PC-9 (cell line): ENCODE measurements at regions not wholly inside any gene's neighbourhood (a gene's known extent, or its start where the extent isn't known, plus 50 kb on each side); places are given as distances from the start of the nearest gene placed in this dataset.

Source experiments
- BruUV-seq: library from RNA; stranded (reverse); fragments of 400-500 nt; replicated peaks from 2 replicates; lab custom pipeline; 2021; lab: Mats Ljungman, UMichigan
- CTCF ChIA-PET: fragments of 300-600 bp; sonication (Branson Sonifier 250); formaldehyde crosslinking; loops from one replicate; lab custom pipeline; 2022; ENCODE audit warnings: antibody characterized with exemption; lab: Charles Lee
- POLR2A ChIA-PET: fragments of 300-600 bp; sonication (Branson Sonifier 250); formaldehyde crosslinking; loops from one replicate; lab custom pipeline; 2022; ENCODE audit warnings: antibody characterized with exemption; ENCODE audit not compliant: unreplicated experiment; lab: Charles Lee
- DNase-seq, 2 experiments: peaks; one replicate each; pipeline versions ENCODE4 v3.0.0 to v3.0.0-alpha.2; 2015 to 2022; ENCODE audit warnings: mixed read lengths in 1 of 2
- H2AFZ ChIP-seq: fragments of 200-600 bp; sonication (generic); 2 replicates; pipeline ENCODE4 v1.8.1; 2017; ENCODE audit warnings: antibody characterized with exemption
- H3F3A ChIP-seq: fragments of 200-600 bp; sonication (generic); 2 replicates; pipeline ENCODE4 v1.8.1; 2017; ENCODE audit warnings: antibody characterized with exemption, mild to moderate bottlenecking, low read depth; ENCODE audit not compliant: insufficient read depth
- H3K27ac ChIP-seq: fragments of 200-600 bp; sonication (generic); 2 replicates; pipeline ENCODE4 v1.6.1; 2016; ENCODE audit warnings: mixed run types
- H3K27me3 ChIP-seq: fragments of 200-600 bp; sonication (generic); 2 replicates; pipeline ENCODE4 v1.6.1; 2016; ENCODE audit warnings: low read depth, mixed run types; ENCODE audit not compliant: insufficient read depth
- H3K36me3 ChIP-seq: fragments of 200-600 bp; sonication (generic); 2 replicates; pipeline ENCODE4 v1.6.1; 2016; ENCODE audit warnings: low read depth, mixed run types
- H3K4me1 ChIP-seq: fragments of 200-600 bp; sonication (generic); replicated peaks from 2 replicates; pipeline ENCODE4 v1.6.1; 2016; ENCODE audit warnings: mixed run types; ENCODE audit not compliant: insufficient read depth
- H3K4me2 ChIP-seq: fragments of 200-600 bp; sonication (generic); 2 replicates; pipeline ENCODE4 v1.6.1; 2017; ENCODE audit warnings: mixed run types
- H3K4me3 ChIP-seq: fragments of 200-600 bp; sonication (generic); 2 replicates; pipeline ENCODE4 v1.6.1; 2016; ENCODE audit warnings: mixed run types
- H3K79me2 ChIP-seq: fragments of 200-600 bp; sonication (generic); 2 replicates; pipeline ENCODE4 v1.6.1; 2017; ENCODE audit warnings: low read depth, mixed run types
- H3K9me2 ChIP-seq: fragments of 200-600 bp; sonication (generic); 2 replicates; pipeline ENCODE4 v1.8.1; 2017; ENCODE audit warnings: mild to moderate bottlenecking; ENCODE audit not compliant: insufficient read depth
- H3K9me3 ChIP-seq: fragments of 200-600 bp; sonication (generic); 2 replicates; pipeline ENCODE4 v1.8.1; 2016; ENCODE audit warnings: low read depth; ENCODE audit not compliant: insufficient read depth
- H4K20me1 ChIP-seq: fragments of 200-600 bp; sonication (generic); 2 replicates; pipeline ENCODE4 v1.8.1; 2017; ENCODE audit not compliant: insufficient read depth
- EZH2 ChIP-seq: fragments of 200-600 bp; sonication (generic); IDR thresholded peaks from 2 replicates; pipeline ENCODE4 v1.8.0; 2017; ENCODE audit warnings: antibody characterized with exemption, low read depth
- intact Hi-C: fragments of 100-400 bp; cut with micrococcal nuclease; formaldehyde crosslinking; loops from one replicate; pipeline ENCODE4 v1.10.0; 2022; ENCODE audit not compliant: unreplicated experiment
- TF ChIP-seq, protein P1 (sequence below): fragments of 200-600 bp; sonication (generic); conservative IDR thresholded peaks from 2 replicates; pipeline ENCODE4 v1.6.1; 2017; ENCODE audit warnings: mixed run types, antibody characterized with exemption, mild to moderate bottlenecking, moderate library complexity

DNA sequence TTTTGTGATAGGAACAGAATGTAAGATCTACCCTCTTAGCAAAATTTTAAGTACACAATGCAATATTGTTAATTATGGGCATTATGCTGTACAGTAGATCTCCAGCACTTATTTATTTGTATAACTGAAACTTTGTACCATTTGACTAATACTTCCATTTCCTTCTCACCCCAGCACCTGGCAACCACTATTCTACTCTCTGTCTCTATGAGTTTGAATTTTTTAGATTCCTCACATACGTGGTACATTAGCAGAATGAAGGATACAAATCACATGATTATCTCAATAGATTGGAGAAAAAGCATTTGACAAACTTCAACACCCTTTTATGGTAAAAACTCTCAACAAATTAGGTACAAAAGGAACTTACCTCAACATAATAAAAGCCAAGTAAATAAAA, 90.3 kb upstream of the DLX6 start:
- intact Hi-C loops = no loop called here
- H3K9me2 ChIP-seq = no peaks in the 10 kb centered on the region
- no peak overlapping the region for H2AFZ ChIP-seq
- POLR2A ChIA-PET = no interaction called here
- no peaks in the 10 kb centered on the region for H3K79me2 ChIP-seq
- H4K20me1 ChIP-seq = no peaks in the 10 kb centered on the region
- TF ChIP-seq, protein P1, sequence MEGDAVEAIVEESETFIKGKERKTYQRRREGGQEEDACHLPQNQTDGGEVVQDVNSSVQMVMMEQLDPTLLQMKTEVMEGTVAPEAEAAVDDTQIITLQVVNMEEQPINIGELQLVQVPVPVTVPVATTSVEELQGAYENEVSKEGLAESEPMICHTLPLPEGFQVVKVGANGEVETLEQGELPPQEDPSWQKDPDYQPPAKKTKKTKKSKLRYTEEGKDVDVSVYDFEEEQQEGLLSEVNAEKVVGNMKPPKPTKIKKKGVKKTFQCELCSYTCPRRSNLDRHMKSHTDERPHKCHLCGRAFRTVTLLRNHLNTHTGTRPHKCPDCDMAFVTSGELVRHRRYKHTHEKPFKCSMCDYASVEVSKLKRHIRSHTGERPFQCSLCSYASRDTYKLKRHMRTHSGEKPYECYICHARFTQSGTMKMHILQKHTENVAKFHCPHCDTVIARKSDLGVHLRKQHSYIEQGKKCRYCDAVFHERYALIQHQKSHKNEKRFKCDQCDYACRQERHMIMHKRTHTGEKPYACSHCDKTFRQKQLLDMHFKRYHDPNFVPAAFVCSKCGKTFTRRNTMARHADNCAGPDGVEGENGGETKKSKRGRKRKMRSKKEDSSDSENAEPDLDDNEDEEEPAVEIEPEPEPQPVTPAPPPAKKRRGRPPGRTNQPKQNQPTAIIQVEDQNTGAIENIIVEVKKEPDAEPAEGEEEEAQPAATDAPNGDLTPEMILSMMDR = no peak
- no peak for TF ChIP-seq EZH2
- DNase-seq = no peak
- CTCF ChIA-PET = no interaction called here
- BruUV-seq = no TSS peak
- no peak overlapping the region for H3K4me3 ChIP-seq
- H3K4me2 ChIP-seq = no peak overlapping the region
- H3K4me1 ChIP-seq = 0 out of 2 replicates have a peak, but pooled peaks cover under 1% of the 10 kb centered on the region
- no peaks in the 10 kb centered on the region for H3K36me3 ChIP-seq
- H3K27ac ChIP-seq = no peak overlapping the region
- no peaks in the 10 kb centered on the region for H3K9me3 ChIP-seq
- H3K27me3 ChIP-seq = no peaks in the 10 kb centered on the region
- no peaks in the 10 kb centered on the region for H3F3A ChIP-seq

DNA sequence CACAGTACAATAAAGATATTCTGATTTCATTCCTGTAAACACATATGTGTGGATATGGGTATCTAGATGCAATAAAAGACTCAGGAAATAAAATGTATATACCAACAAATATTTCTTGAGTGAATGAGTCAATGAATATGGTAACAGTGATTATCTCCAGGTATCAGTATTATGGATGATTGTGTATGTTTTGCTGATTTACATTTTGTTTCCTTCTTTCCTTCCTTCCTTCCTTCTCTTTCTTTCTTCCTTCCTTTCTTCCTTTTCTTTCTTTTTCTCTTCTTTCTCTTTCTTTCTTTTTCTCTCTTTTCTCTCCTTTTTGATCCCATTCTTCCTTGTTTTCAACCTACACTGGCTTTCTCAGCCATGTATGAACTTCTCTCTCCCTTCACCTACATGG, 85.3 kb upstream of the DLX6 start:
- Histone ChIP-seq H3K4me2 (0 out of 2 replicates have a peak overlapping the region, but pooled peaks have one; percentile 44), H2AFZ (no peak overlapping the region), H3K4me1 (peaks cover 19% of the 10 kb centered on the region), H3K9me3 (no peaks in the 10 kb centered on the region), H4K20me1 (no peaks in the 10 kb centered on the region), H3K27me3 (no peaks in the 10 kb centered on the region), H3K4me3 (no peak overlapping the region), H3F3A (peaks cover 11% of the 10 kb centered on the region; the same call in 1 of the 2 replicates), H3K9me2 (no peaks in the 10 kb centered on the region), H3K79me2 (no peaks in the 10 kb centered on the region), H3K27ac (no peak overlapping the region), H3K36me3 (no peaks in the 10 kb centered on the region)
- ChIA-PET CTCF (no interaction called here), POLR2A (no interaction called here)
- DNase-seq = no peak
- no peak for TF ChIP-seq EZH2
- TF ChIP-seq, protein P1 = no peak
- intact Hi-C loops = no loop called here
- BruUV-seq = no TSS peak

DNA sequence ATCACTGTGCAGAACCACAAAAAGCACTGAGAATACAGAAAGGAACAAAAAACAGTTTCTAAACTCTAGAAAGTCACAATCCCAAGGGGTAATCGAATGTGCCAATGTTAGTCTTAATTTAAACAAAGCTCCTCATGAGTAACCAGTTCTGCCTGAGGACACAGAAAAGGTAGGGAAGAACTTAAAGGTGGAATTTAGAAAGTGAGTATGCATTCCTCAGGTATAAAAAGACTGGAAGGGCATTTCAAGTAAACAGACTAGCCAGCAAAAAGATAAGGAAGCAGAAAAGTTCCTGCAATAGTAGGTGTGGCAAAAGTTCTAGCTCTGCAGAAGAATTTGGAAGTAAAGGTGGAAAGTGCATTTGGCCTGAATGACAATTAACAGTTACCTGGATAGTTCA, 84.6 kb upstream of the DLX6 start:
- no peak for DNase-seq
- H3K4me1 ChIP-seq = peaks cover 19% of the 10 kb centered on the region
- intact Hi-C loops = no loop called here
- no peaks in the 10 kb centered on the region for H3K27me3 ChIP-seq
- H3K27ac ChIP-seq = no peak overlapping the region
- H3K9me3 ChIP-seq = no peaks in the 10 kb centered on the region
- no peaks in the 10 kb centered on the region for H3K36me3 ChIP-seq
- TF ChIP-seq, protein P1 = no peak
- no peak for TF ChIP-seq EZH2
- H3K4me2 ChIP-seq = peak overlapping the region; percentile 44
- ChIA-PET POLR2A (no interaction called here), CTCF (no interaction called here)
- H3K4me3 ChIP-seq = no peak overlapping the region
- no peaks in the 10 kb centered on the region for H3K9me2 ChIP-seq
- no peak overlapping the region; the same call in 1 of the 2 replicates for H2AFZ ChIP-seq
- H3K79me2 ChIP-seq = no peaks in the 10 kb centered on the region
- no TSS peak for BruUV-seq
- no peaks in the 10 kb centered on the region for H4K20me1 ChIP-seq
- peaks cover 11% of the 10 kb centered on the region; the same call in 1 of the 2 replicates for H3F3A ChIP-seq
